ENCODE measurements at regions not wholly inside any gene's neighbourhood (a gene's known extent, or its start where the extent isn't known, plus 50 kb on each side); places are given as distances from the start of the nearest gene placed in this dataset.
"Not testable (repeated sequence)": the region's sequence is repeated elsewhere in the genome, so short reads cannot be mapped to it uniquely, and the experiment has no call there.

- no peak for DNase-seq
Observed at GRCh38 chr2:2649109-2650072, 318.3 kb upstream of the MYT1L start.

- DNase-seq, result no peak
Observed at GRCh38 chr2:2648094-2648493, 317.0 kb upstream of the MYT1L start.

- DNase-seq, result no peak
Observed at GRCh38 chr2:2647141-2647541, 316.1 kb upstream of the MYT1L start.

GRCh38 chr2:2646433-2647051 is 315.5 kb upstream of the MYT1L start:
- no peak for DNase-seq

- no peak for DNase-seq
Observed at GRCh38 chr2:2645162-2645855, 314.2 kb upstream of the MYT1L start.

- DNase-seq, result not testable (repeated sequence)
Observed at GRCh38 chr2:2644751-2645150, 313.7 kb upstream of the MYT1L start.

GRCh38 chr2:2644040-2644439 is 313.0 kb upstream of the MYT1L start:
- no peak for DNase-seq

- DNase-seq, result no peak
Observed at GRCh38 chr2:2642906-2643890, 312.1 kb upstream of the MYT1L start.

GRCh38 chr2:2641541-2642410 is 310.7 kb upstream of the MYT1L start:
- DNase-seq, result no peak

- no peak for DNase-seq
Observed at GRCh38 chr2:2640818-2641217, 309.7 kb upstream of the MYT1L start.

GRCh38 chr2:2640371-2640770 is 309.3 kb upstream of the MYT1L start:
- no peak for DNase-seq

- DNase-seq, result no peak
Observed at GRCh38 chr2:2639251-2640139, 308.4 kb upstream of the MYT1L start.

GRCh38 chr2:2638547-2639220 is 307.6 kb upstream of the MYT1L start:
- DNase-seq, result no peak

- DNase-seq, result no peak
Observed at GRCh38 chr2:2636813-2637212, 305.7 kb upstream of the MYT1L start.

- DNase-seq, result no peak
Observed at GRCh38 chr2:2635025-2635528, 304.0 kb upstream of the MYT1L start.

GRCh38 chr2:2633017-2633416 is 301.9 kb upstream of the MYT1L start:
- DNase-seq, result no peak

- DNase-seq, result no peak
Observed at GRCh38 chr2:2623939-2624338, 292.9 kb upstream of the MYT1L start.

- no peak for DNase-seq
Observed at GRCh38 chr2:2621855-2622254, 290.8 kb upstream of the MYT1L start.

- no peak for DNase-seq
Observed at GRCh38 chr2:2620604-2621003, 289.5 kb upstream of the MYT1L start.

- no peak for DNase-seq
Observed at GRCh38 chr2:2619995-2620394, 288.9 kb upstream of the MYT1L start.
